Coronary artery (tissue), 2 donors: ENCODE measurements at regions not wholly inside any gene's neighbourhood (a gene's known extent, or its start where the extent isn't known, plus 50 kb on each side); places are given as distances from the start of the nearest gene placed in this dataset.
"Not testable (repeated sequence)": the region's sequence is repeated elsewhere in the genome, so short reads cannot be mapped to it uniquely, and the experiment has no call there.

Experiments
- DNase-seq: peaks from one replicate; pipeline ENCODE4 v3.0.0-alpha.2; 2017; ENCODE audit warnings: low spot score
- H3K27ac ChIP-seq, 2 donors: fragments of 200-600 bp; sonication (generic); one replicate each; pipeline ENCODE4 v1.5.1; 2016 to 2019
- H3K4me3 ChIP-seq: fragments of 200-600 bp; sonication (generic); 2 replicates; pipeline ENCODE4 v1.5.1; 2016; ENCODE audit warnings: mild to moderate bottlenecking, moderate library complexity
- CTCF ChIP-seq: fragments of 200-600 bp; sonication (generic); IDR thresholded peaks from one replicate; pipeline ENCODE4 v1.5.1; 2019; ENCODE audit warnings: antibody characterized with exemption

- TF ChIP-seq CTCF, result no peak
- no peak for DNase-seq
- Histone ChIP-seq H3K4me3 (no peak overlapping the region), H3K27ac (no peak overlapping the region)
These were observed 320.3 kb upstream of the FOXK1 start for GRCh38 chr7:4361774-4362173.

GRCh38 chr7:4383584-4383983, 298.5 kb upstream of the FOXK1 start:
- TF ChIP-seq CTCF, result no peak
- Histone ChIP-seq H3K4me3 (no peak overlapping the region), H3K27ac (no peak overlapping the region)
- DNase-seq, result no peak

GRCh38 chr7:4386190-4386589, 295.9 kb upstream of the FOXK1 start:
- Histone ChIP-seq H3K27ac (no peak overlapping the region), H3K4me3 (no peak overlapping the region)
- DNase-seq, result no peak
- TF ChIP-seq CTCF, result no peak

GRCh38 chr7:4391103-4391502, 291.0 kb upstream of the FOXK1 start:
- H3K27ac ChIP-seq, H3K4me3 ChIP-seq, DNase-seq: not testable (repeated sequence)

GRCh38 chr7:4394736-4395135, 287.4 kb upstream of the FOXK1 start:
- no peak for DNase-seq
- H3K27ac ChIP-seq, result no peak overlapping the region
- no peak for TF ChIP-seq CTCF
- H3K4me3 ChIP-seq, result no peak overlapping the region

- no peak overlapping the region for H3K27ac ChIP-seq
- no peak overlapping the region for H3K4me3 ChIP-seq
- no peak for DNase-seq
- TF ChIP-seq CTCF, result no peak
These were observed 283.0 kb upstream of the FOXK1 start for GRCh38 chr7:4399121-4399520.

- TF ChIP-seq CTCF, result no peak
- no peak for DNase-seq
- H3K27ac ChIP-seq, result no peak overlapping the region
- no peak overlapping the region for H3K4me3 ChIP-seq
These were observed 282.5 kb upstream of the FOXK1 start for GRCh38 chr7:4399596-4399995.
